ENCODE measurements at regions not wholly inside any gene's neighbourhood (a gene's known extent, or its start where the extent isn't known, plus 50 kb on each side); places are given as distances from the start of the nearest gene placed in this dataset.

DNA sequence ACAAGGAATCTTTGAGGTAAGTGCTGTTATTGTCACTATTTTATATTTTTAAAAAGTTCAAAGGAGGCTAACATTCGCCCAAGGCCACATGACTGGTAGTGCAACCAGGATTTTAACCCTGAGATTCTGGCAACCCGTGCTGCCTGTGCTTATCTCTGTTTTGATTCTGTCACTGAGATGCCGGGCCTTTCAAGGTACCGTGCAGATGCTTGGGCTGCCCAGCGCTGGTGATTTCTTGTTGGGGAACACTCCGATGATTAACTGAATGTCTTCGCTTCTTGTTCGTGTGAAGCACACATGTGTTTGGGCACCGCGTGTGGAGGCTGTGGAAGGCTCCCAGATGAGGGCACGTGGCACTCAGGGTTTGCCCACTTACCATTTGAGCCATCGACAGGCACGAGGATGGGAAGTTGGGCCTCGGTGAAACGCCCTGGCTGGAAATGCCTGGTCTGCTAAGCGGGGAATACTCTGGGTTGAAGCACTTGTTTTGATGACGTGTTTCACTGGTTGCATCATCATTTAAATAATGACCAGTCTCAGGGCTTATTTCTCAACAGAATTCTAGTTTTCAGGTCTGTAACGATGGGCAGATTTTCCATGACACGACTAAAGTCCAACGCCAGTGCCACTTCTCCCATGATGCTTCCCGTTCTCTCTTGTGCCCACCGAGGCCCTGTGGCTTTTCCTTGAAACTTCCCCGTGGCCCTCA, 392.7 kb downstream of the FGF9 start:
- no peak for FAIRE-seq

DNA sequence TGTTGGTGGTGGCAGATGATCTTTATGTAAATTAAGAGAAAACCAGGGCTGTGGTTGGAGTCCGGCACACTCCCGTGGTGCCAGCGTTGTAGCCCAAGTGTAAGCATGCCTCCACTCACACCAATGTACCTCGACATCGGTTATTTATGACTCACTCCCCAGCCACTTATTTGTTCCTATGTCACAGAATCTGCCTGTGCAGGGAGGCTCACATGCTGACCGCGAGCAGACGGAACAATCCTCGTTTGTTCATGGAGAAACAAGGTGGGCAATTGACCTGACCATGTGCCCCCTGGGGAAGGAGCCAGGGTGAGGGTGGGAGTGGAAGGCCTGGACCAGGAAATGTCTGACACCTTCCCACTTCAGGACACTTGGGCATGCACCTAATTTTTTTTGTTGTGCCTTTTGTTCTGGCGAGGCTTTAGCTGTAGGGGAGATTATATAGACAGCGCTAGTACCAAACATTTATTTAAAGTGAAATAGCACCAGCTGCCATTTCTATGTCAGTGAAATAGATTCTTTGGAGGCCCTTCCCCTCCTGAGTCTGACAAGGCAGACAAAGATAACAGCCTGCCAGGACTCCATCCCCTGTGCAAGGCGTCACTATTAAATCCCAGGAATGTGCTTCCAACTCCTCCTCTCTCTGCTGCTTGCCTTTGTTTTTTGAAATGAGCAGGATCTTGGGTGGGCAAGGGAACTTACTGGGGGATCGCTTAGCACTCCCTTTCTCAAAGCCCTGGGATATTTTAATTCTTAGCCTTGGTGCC, 394.2 kb downstream of the FGF9 start:
- no peak for FAIRE-seq

DNA sequence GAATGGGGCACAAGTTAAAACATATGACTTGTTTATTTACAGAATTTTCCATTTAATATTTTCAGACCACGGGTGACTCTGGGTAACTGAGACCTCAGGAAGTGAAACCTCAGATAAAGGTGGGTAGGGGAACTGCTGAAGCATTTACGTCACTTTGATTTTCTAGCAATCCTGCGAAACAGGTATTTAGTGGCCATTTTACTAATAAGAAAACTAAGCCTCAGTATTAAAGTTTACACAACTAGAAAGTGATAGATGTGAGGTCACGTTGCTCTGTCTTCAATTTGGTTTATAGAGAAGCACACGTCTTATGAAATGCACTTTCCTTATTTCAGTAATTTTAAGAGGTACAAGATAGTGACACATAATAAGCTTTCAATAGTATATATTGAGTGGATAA, 402.8 kb downstream of the FGF9 start:
- no peak for FAIRE-seq

DNA sequence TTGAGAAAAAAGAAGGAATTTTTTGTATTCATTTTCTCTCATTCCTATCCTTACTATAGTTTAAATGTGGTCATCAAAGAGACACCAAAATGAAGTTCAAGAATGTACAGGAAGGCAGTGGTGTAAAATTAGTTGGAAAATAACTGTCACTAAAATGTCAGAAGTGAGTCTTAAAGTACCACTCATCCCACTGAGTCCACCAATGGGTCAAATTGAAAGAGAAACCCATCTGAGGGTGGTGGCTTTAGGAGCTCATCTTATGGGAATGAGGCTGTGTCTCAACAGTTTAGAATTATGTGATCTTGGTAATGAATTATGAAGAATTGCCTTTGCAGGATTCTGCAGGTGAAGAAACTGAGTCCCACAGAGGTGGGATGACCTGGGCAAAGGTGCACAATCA, 403.5 kb downstream of the FGF9 start:
- no peak for FAIRE-seq

DNA sequence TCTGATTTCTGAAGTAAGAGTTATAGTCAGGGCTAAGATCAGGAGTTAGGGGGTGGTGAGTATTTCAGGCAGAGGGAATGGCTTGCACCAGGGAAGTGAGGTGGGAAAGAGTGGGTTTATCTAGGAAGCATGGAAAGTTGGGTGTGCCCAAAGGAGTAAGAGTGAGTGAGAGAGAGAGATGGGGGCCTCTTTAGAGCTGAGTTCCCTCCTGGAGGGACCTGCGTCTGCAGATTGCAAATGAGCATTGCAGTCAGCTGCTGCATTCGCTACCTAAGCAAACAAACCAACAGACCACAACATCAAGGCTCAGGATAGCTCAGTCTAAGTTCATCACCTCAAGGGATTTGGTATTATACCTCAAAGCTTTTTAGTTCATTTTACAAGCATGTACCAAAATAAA, 405.8 kb downstream of the FGF9 start:
- FAIRE-seq: no peak

DNA sequence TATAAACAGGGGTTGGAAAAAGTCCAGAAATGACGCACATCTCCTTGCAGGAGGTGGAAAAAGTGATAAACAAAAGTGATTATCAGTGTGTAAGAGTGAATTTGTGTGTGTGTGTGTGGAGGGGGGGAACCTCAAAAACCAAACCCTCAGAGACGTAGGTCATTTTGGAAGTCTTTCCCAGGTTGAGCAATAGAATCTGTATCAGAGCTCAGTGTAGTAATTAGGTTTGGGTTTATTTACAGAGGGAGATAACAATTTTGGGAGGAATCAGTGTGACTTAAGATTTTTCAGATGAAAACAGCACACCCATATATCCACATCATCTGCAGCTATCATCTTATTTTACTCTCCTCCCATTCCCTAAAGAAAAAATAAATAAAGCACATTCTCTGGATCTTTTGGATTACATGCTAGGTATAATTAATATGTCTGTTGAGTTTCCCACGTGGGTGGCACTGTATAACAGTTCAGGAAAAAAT, 406.4 kb downstream of the FGF9 start:
- no peak for FAIRE-seq

DNA sequence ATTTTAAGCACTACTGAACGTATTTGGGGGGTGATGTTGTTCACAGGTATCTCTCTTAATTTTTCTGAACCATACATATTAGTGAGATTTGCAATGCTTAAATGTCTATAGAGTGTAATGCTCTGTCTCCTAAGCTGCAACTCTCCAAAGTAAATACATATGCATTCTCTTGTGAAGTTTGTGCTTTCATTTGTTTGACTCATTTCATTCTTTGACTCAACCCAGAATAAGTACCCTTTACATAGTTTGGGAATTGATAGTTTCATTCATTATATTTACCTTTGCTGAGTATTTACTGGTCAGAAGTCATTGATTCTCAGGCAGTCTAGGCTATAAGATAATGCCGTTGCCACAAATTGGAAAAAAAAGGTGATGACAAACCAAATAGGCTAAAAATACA, 406.9 kb downstream of the FGF9 start:
- FAIRE-seq: no peak

DNA sequence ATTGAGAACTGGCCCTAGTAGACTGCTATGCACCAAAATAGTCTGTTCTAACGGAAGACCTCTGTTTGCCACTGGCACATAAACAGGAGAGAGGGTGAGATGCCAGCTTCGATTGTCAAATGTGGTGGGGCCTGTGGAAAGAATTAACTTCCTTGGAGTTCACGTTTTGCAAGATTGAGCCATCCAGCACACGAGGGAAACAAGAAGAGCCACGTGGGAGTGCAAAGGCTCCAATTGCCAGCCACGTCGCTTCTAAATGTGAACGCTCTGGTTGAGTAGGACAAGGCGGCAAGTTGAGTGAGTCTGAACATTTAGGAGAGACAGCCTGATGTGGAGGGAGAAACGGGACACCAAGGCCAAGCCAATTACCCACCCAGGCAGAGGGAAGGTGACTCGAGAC, 409.1 kb downstream of the FGF9 start:
- no peak for FAIRE-seq

DNA sequence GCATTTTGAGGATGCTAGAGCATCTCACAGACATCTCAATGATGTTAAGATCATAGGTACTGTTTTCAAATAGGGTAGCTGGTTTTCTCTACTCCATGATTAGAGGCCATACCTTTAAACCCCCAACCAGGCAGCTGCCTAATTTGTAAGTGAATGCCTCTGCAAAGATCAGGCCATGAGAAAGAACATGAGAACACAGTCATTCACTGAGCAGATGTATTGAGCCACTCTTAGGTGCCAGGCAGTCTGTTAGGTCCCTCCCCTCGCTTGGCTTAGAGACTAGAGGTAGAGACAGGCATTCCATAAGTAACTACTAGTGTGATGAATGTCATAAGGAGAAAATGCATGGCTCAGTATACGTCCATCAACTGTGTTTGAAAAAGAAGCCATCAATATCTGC, 410.0 kb downstream of the FGF9 start:
- FAIRE-seq: no peak

DNA sequence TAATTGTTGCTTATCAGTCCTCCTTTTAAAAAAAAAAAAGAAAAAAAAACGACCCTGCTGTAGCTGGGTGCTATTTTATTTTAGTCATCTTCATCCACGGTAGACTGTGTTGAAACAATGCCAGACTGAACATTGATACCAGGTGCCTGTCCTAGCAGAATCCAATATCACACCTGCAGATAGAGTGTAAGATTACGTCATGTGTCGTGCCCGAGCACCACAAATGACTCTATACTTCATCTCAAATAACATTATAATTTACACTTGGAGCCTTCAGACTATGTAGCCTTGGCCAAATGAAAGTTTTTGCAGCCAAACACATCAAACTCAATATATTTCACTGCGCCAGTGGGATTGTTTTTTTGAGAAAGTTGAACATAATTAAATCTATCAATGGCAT, 410.6 kb downstream of the FGF9 start:
- FAIRE-seq: no peak

DNA sequence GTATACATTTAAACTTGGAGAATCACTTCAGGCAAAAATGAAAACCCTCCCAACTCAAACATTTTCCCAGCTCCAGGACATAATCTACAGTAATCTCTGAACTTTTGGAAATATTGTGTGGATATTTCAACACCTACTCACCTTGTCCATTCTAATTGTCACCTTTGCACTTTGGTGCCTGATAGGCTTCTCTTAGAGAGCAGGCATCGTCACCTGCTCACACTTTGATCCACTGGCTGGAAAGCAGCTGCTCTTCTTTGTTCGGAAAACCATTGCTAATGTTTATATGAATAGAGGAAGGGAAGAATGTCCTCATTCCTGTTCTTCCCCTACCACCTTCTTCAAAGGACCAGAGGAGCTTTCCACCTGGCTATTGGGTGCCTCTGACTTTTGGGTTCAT, 411.2 kb downstream of the FGF9 start:
- no peak for FAIRE-seq

DNA sequence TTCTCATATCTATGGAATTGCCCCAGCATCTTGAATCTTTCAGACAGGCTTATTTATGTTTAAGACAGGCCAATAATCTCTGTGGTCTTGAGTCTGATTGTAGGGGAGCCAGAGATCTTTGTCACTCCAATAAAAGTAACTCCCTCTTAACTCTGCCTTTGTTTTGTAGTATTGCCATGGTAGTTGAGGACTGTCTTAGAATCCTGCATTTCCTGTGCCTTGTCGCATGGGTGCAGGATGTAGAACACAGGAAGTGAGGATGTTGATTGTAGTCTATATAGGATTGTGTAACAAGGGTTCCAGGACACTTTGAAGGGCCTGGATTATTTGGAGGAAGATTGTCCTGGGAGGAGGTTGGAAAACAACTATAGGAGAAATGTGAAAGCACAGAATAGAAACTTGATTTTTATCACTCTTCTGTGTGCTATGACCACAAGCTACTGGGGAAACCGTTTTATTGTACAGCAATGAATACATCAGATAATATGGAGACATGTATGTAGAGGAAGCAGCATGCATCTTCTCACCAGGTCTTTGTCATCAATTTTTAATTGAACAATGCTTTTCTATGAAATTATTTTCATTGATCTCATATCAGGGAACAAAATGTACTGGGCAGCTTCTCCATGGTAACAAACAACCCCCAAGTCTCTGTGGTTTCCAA, 411.7 kb downstream of the FGF9 start:
- FAIRE-seq: no peak

DNA sequence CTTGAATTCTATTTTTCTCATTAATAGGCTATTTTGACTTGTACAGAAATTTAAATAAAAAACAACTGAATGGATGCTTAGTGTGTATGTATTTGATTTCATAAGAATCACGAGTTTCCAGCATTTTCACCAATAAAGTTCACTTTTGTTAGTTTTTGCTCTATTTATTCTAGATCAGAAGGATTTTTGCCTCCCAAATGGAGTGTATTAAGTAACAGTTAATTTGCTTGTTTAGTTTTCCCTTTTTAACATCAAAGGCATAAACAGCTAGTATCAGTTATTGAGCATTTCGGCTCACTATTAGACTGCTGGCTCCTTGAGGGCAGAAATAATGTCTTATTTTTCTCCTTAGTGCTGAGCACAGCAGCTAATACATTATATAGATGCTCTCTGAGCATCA, 414.1 kb downstream of the FGF9 start:
- FAIRE-seq: no peak

DNA sequence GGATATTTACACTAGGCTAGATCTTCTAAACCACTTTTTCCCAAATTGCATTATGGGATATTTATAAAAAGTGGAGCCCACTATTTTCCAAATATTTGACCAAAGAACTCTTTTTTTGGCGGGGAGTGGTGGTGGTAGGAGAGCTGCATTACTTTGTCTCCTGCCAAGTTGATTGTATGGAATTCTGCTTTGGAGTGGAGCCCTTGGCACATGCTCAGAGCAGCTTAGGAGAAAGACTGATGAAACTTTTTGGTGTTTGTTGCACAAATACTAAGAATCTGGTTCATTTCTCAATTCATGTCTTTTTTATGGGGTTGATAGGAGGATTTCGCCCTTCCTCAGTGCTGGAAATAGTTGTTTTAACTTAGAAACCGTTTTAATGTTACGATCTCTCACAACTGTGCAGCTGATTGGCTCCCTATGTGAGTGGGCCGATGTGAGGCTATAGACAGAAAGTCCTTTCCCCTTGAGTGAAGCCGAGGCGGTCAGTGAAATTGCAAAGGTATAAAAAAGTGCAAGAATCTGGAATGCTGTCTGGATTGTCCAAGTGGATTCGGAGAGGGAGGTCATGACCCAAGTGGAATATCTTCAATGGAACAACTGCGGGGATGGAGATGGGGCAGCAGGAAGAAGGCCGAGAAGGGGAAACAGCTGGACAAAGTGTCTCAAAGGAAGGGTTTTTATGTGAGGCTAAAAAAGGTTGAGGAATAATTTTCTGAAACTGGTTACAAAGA, 415.9 kb downstream of the FGF9 start:
- no peak for FAIRE-seq

DNA sequence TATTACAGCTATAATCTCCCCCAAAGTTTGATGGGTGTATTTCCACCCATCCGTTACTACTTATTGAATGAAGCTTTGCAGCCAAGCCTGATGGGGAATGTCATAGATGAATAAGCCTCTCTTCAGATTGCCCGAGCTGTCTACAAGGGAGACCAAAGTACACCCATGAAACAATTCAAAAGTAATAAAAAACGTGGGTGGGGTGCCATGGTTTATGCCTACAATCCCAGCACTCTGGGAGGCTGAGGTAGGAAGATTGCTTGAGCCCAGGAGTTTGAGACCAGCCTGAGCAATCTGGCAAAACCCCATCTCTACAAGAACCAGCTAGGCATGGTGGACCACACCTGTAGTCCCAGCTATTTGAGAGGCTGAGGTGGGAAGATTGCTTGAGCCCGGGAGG, 419.2 kb downstream of the FGF9 start:
- no peak for FAIRE-seq

DNA sequence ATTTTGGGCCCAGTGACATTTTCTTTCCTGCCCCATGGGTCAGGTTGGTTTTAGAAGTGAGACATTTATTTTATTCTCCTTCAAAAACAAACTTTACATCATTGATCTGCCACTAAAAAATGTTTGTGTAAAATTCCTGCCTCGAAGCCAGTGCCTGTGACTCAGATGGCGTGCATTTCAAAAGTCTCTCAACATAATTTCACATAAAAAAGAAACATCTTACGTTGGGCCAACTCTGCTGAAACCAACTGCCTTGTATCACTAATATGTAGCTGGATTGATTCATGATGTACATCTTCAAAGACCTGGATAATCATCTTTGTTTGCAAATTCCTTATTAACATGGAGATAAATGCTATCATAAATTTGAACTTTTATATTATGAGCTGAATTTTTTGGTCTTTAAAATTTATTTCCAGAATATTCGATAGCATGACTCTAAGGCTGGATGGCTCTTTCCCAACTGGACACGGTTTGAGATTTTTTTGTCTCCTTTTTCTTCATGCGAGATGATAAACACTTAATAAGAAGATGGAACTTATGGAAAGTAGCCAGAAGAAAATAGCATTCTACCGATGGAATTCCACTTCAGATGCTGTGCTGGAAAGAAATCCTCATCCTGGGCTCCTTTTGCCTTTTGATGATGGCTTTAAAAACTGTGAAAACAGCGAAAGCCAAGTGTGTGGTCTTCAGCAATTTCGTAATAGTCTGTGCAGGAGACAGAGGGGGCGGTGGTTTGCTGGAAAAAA, 420.5 kb downstream of the FGF9 start:
- no peak for FAIRE-seq

DNA sequence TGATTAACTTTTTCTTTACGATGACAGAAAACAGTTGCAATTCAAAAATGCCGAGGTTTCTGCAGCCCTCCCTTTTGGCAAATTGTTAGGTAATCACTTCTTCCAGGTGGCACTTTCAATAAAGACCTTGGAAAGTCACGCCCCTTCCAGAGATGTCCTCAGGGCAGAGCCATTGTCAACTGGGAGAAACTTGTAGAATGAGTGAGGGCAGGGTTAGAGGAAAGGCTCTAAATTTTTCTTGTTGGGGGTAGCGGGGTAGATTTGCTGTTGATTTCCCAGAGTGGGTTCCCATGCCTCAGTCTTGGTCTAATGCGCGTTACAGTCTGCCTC, 421.1 kb downstream of the FGF9 start:
- FAIRE-seq: no peak

DNA sequence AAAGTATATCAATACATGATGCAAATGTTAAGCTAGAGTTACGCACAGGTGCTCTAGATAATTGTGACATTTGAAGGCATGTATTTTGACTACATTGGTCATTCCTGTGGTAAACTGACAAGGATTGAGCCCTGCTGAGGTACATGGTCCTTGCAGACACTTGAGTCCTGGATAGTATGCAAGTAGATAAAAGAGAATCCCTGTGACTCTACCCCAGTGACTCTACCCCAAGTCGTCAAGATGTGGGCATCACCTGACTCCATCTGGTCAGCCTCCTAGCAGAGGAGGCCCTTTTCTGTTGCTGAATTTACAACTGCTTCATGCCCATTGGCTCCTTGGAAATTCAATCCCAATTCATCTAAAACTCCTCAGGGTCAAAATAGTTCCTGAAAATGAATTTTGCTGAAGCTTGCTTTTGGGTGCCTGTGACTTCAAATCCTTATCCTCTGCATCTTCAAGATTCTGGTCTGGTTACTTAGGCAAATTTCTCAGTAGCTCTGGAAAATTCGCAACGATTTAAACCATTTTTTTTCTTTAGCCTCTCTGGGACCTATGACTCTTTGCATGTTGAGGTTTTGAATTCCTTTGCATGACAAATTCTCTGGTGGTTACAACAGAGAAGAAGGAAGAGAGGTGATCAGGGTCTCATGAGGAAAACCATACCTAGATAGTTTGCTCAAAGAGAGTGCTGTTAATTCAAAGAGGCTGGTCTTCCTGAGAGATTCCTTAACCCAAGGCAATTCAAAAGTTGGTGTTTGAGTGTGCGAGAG, 422.1 kb downstream of the FGF9 start:
- FAIRE-seq: no peak

DNA sequence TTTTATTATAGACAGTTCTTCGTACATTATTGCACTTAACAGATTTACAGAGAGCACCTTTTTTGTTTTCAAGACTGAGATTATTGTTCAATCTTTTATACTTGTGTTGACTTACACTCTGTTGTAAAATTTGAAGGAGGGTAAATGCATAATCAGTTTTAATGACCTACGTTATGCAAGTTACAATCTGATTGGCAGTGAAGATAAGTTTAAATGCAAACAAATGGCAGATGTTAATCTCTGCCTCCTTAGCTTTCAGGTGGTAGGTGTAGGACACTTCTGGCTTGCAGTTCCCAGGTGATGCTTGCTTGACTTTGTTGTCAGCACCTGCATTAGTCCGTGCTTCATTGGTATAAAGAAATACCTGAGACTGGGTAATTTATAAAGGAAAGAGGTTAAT, 424.9 kb downstream of the FGF9 start:
- FAIRE-seq: no peak

DNA sequence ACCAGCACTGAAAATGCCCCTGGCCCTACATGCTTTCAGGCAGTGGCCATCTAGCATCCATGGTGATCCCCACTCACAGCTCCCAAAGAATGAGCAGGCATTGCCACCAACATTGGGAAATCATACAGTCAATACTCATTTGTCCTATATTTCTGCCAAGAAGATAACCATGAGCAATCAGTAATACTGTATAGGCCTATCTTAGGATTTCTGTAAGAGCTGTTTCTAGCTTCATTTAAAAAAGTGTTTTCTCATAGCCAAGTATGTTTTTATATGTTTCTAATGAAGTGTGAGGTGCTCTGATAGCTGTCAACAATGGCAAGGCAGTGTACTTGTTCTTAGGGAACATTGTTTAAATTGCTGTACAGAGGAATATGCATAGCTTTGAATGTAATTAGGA, 428.7 kb downstream of the FGF9 start:
- FAIRE-seq: no peak

DNA sequence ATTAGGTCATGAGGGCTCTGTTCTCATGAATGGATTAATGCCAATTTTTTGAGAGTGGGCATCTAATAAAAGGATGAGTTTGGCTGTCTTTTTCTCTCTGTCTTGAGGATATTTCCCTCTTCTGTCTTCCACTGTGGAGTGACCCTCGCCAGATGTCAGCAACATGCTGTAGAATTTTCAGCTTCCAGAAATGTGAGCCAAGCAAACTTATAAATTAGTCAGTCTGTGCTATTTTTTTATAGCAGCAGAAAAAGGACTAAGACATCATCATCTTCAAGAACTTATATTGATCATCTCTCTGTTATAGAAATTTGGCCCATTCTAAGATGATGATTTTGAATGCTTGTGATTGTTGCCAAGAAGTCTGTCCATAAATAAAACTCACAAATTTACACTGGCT, 431.4 kb downstream of the FGF9 start:
- FAIRE-seq: no peak
